NT2/D1 (cell line): ENCODE measurements at regions not wholly inside any gene's neighbourhood (a gene's known extent, or its start where the extent isn't known, plus 50 kb on each side); places are given as distances from the start of the nearest gene placed in this dataset.

Experiments
- DNase-seq: peaks from one replicate; pipeline ENCODE4 v3.0.0-alpha.2; 2011; ENCODE audit warnings: low read depth, low spot score
- H3K27me3 ChIP-seq: 2 replicates; pipeline ENCODE4 v1.6.0; 2011; ENCODE audit warnings: mild to moderate bottlenecking; ENCODE audit not compliant: insufficient read length, insufficient read depth
- H3K36me3 ChIP-seq: 2 replicates; pipeline ENCODE4 v1.6.1; 2011; ENCODE audit warnings: mild to moderate bottlenecking, low read length, mixed read lengths; ENCODE audit not compliant: insufficient read depth, insufficient read length
- H3K4me1 ChIP-seq: 2 replicates; pipeline ENCODE4 v1.5.1; 2011; ENCODE audit not compliant: insufficient read depth, insufficient read length
- H3K4me3 ChIP-seq: 2 replicates; pipeline ENCODE4 v1.5.1; 2011; ENCODE audit warnings: low read depth; ENCODE audit not compliant: insufficient read length
- H3K9ac ChIP-seq: 2 replicates; pipeline ENCODE4 v1.6.0; 2011; ENCODE audit warnings: low read depth; ENCODE audit not compliant: insufficient read length
- H3K9me3 ChIP-seq: 2 replicates; pipeline ENCODE4 v1.5.1; 2011; ENCODE audit warnings: mild to moderate bottlenecking, low read length; ENCODE audit not compliant: insufficient read depth
- SUZ12 ChIP-seq: IDR thresholded peaks from 2 replicates; pipeline ENCODE4 v1.6.1; 2011; ENCODE audit not compliant: insufficient read length, insufficient read depth; ENCODE audit errors: extremely low read depth
- YY1 ChIP-seq: IDR thresholded peaks from 2 replicates; pipeline ENCODE4 v1.6.1; 2011; ENCODE audit not compliant: insufficient read length, insufficient read depth
- ZNF274 ChIP-seq: IDR thresholded peaks from 2 replicates; pipeline ENCODE4 v1.6.1; 2011; ENCODE audit warnings: mild to moderate bottlenecking, low read depth, low read length

- Histone ChIP-seq H3K4me1 (no peaks in the 10 kb centered on the region), H3K4me3 (no peak overlapping the region), H3K9me3 (no peaks in the 10 kb centered on the region), H3K27me3 (no peaks in the 10 kb centered on the region), H3K9ac (no peak overlapping the region), H3K36me3 (no peaks in the 10 kb centered on the region)
- TF ChIP-seq SUZ12, result no peak
- TF ChIP-seq YY1, result no peak
- no peak for DNase-seq
Measured at GRCh38 chr5:68147659-68148058, 67.9 kb upstream of the PIK3R1 start.

GRCh38 chr5:68141494-68141893 is 74.1 kb upstream of the PIK3R1 start:
- H3K9ac ChIP-seq, result no peak overlapping the region
- no peaks in the 10 kb centered on the region for H3K27me3 ChIP-seq
- no peak for DNase-seq

DNA sequence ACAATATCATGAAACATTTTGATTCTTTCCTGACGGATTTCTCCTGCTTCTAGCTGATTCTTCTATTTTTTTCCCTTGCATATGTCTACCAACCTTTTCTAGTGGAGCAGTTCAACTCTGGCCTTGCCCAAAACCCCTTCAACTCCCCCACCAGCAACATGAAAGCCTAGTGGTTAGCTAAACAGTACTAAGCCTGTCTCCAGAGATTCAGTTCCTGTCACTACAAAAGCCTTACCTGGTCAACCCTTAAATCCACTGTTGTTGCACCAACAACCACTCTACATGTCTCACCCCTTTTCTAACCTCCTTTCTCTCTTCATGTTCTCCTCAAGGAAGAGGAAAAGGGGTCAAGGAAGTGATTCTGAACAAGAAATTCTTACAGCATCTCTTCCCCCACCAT is 74.8 kb upstream of the PIK3R1 start:
- no peaks in the 10 kb centered on the region for H3K4me1 ChIP-seq
- no peak for DNase-seq
- no peaks in the 10 kb centered on the region for H3K9me3 ChIP-seq
- H3K9ac ChIP-seq, result no peak overlapping the region
- no peaks in the 10 kb centered on the region for H3K36me3 ChIP-seq
- H3K27me3 ChIP-seq, result no peaks in the 10 kb centered on the region
- TF ChIP-seq ZNF274, result no peak
- no peak overlapping the region for H3K4me3 ChIP-seq

More at GRCh38 chr5:68141494-68141893, 74.1 kb upstream of the PIK3R1 start:
- no peaks in the 10 kb centered on the region for H3K4me1 ChIP-seq
- TF ChIP-seq ZNF274, result no peak
- TF ChIP-seq YY1, result no peak
- no peak for TF ChIP-seq SUZ12
- no peak overlapping the region for H3K4me3 ChIP-seq
- H3K9me3 ChIP-seq, result no peaks in the 10 kb centered on the region
- no peaks in the 10 kb centered on the region for H3K36me3 ChIP-seq

GRCh38 chr5:68139611-68140441 is 75.7 kb upstream of the PIK3R1 start:
- H3K27me3 ChIP-seq, result no peaks in the 10 kb centered on the region
- no peaks in the 10 kb centered on the region for H3K4me1 ChIP-seq
- no peaks in the 10 kb centered on the region for H3K9me3 ChIP-seq
- no peak overlapping the region for H3K4me3 ChIP-seq
- no peak overlapping the region for H3K9ac ChIP-seq
- DNase-seq, result no peak
- H3K36me3 ChIP-seq, result no peaks in the 10 kb centered on the region
- TF ChIP-seq YY1 (no peak), SUZ12 (no peak), ZNF274 (no peak)

- TF ChIP-seq ZNF274 (no peak), SUZ12 (no peak), YY1 (no peak)
- no peak overlapping the region for H3K4me3 ChIP-seq
- H3K9me3 ChIP-seq, result no peaks in the 10 kb centered on the region
- H3K4me1 ChIP-seq, result peaks cover 3% of the 10 kb centered on the region
- no peaks in the 10 kb centered on the region for H3K36me3 ChIP-seq
- H3K9ac ChIP-seq, result no peak overlapping the region
- no peak for DNase-seq
- no peaks in the 10 kb centered on the region for H3K27me3 ChIP-seq
Measured at GRCh38 chr5:68137511-68138140, 77.9 kb upstream of the PIK3R1 start.

GRCh38 chr5:68134669-68135313 is 80.8 kb upstream of the PIK3R1 start:
- Histone ChIP-seq H3K27me3 (no peaks in the 10 kb centered on the region), H3K4me3 (no peak overlapping the region), H3K36me3 (no peaks in the 10 kb centered on the region), H3K9ac (no peak overlapping the region), H3K4me1 (peaks cover 3% of the 10 kb centered on the region), H3K9me3 (no peaks in the 10 kb centered on the region)
- TF ChIP-seq YY1 (no peak), SUZ12 (no peak), ZNF274 (no peak)
- DNase-seq, result no peak

GRCh38 chr5:68134033-68134668 is 81.4 kb upstream of the PIK3R1 start:
- no peaks in the 10 kb centered on the region for H3K27me3 ChIP-seq
- no peak for DNase-seq
- no peak for TF ChIP-seq SUZ12
- no peaks in the 10 kb centered on the region for H3K9me3 ChIP-seq
- no peak overlapping the region for H3K4me3 ChIP-seq
- H3K9ac ChIP-seq, result no peak overlapping the region
- no peaks in the 10 kb centered on the region for H3K36me3 ChIP-seq
- H3K4me1 ChIP-seq, result peaks cover 3% of the 10 kb centered on the region
